HUES48 (cell line): ENCODE measurements at regions not wholly inside any gene's neighbourhood (a gene's known extent, or its start where the extent isn't known, plus 50 kb on each side); places are given as distances from the start of the nearest gene placed in this dataset.
"Not testable (repeated sequence)": the region's sequence is repeated elsewhere in the genome, so short reads cannot be mapped to it uniquely, and the experiment has no call there.

Experiments
- H3K27ac ChIP-seq: one replicate; pipeline ENCODE4 v1.7.0; 2013; ENCODE audit warnings: low read depth, low read length, inconsistent platforms
- H3K27me3 ChIP-seq: 2 replicates; pipeline ENCODE4 v1.6.1; 2013; ENCODE audit warnings: mild to moderate bottlenecking, low read length; ENCODE audit not compliant: control insufficient read depth, insufficient read depth
- H3K36me3 ChIP-seq: 2 replicates; pipeline ENCODE4 v1.6.1; 2013; ENCODE audit warnings: low read length; ENCODE audit not compliant: control insufficient read depth, insufficient read depth
- H3K4me1 ChIP-seq: 2 replicates; pipeline ENCODE4 v1.6.1; 2013; ENCODE audit warnings: mild to moderate bottlenecking, low read length; ENCODE audit not compliant: control insufficient read depth, insufficient read depth
- H3K4me3 ChIP-seq: 2 replicates; pipeline ENCODE4 v1.5.1; 2013; ENCODE audit warnings: mild to moderate bottlenecking, low read depth, low read length
- H3K9ac ChIP-seq: 2 replicates; pipeline ENCODE4 v1.6.1; 2013; ENCODE audit warnings: mild to moderate bottlenecking, low read depth, low read length, moderate library complexity
- H3K9me3 ChIP-seq: 2 replicates; pipeline ENCODE4 v1.6.1; 2013; ENCODE audit warnings: low read length; ENCODE audit not compliant: control insufficient read depth, insufficient read depth

- Histone ChIP-seq H3K27ac (no peak overlapping the region), H3K9ac (no peak overlapping the region), H3K9me3 (no peaks in the 10 kb centered on the region), H3K36me3 (no peaks in the 10 kb centered on the region), H3K4me3 (no peak overlapping the region), H3K4me1 (no peaks in the 10 kb centered on the region), H3K27me3 (no peaks in the 10 kb centered on the region)
These were observed 52.8 kb upstream of the IL1RAPL2 start for GRCh38 chrX:104513162-104513561.

- Histone ChIP-seq H3K27ac (no peak overlapping the region), H3K9ac (no peak overlapping the region), H3K4me1 (no peaks in the 10 kb centered on the region), H3K4me3 (no peak overlapping the region), H3K36me3 (no peaks in the 10 kb centered on the region), H3K27me3 (no peaks in the 10 kb centered on the region; the same call in 1 of the 2 replicates), H3K9me3 (no peaks in the 10 kb centered on the region)
These were observed 55.2 kb upstream of the IL1RAPL2 start for GRCh38 chrX:104510801-104511200.

- no peaks in the 10 kb centered on the region for H3K9me3 ChIP-seq
- H3K36me3 ChIP-seq, result no peaks in the 10 kb centered on the region
- H3K27me3 ChIP-seq, result peaks cover 8% of the 10 kb centered on the region
- H3K27ac ChIP-seq, result no peak overlapping the region
- H3K4me3 ChIP-seq, result no peak overlapping the region
- no peaks in the 10 kb centered on the region for H3K4me1 ChIP-seq
- no peak overlapping the region for H3K9ac ChIP-seq
These were observed 63.5 kb upstream of the IL1RAPL2 start for GRCh38 chrX:104502460-104502859.

- no peak overlapping the region for H3K9ac ChIP-seq
- H3K36me3 ChIP-seq, result no peaks in the 10 kb centered on the region
- peaks cover 9% of the 10 kb centered on the region; the same call in 1 of the 2 replicates for H3K4me1 ChIP-seq
- H3K27me3 ChIP-seq, result no peaks in the 10 kb centered on the region; the same call in 1 of the 2 replicates
- H3K9me3 ChIP-seq, result no peaks in the 10 kb centered on the region
- no peak overlapping the region for H3K27ac ChIP-seq
- no peak overlapping the region for H3K4me3 ChIP-seq
These were observed 77.2 kb upstream of the IL1RAPL2 start for GRCh38 chrX:104488811-104489210.

GRCh38 chrX:104486691-104487090 is 79.3 kb upstream of the IL1RAPL2 start:
- Histone ChIP-seq H3K9ac (no peak overlapping the region), H3K4me1 (peaks cover 9% of the 10 kb centered on the region; the same call in 1 of the 2 replicates), H3K36me3 (no peaks in the 10 kb centered on the region), H3K4me3 (no peak overlapping the region), H3K27ac (no peak overlapping the region), H3K9me3 (no peaks in the 10 kb centered on the region), H3K27me3 (no peaks in the 10 kb centered on the region; the same call in 1 of the 2 replicates)

- H3K9ac ChIP-seq, result no peak overlapping the region
- H3K27me3 ChIP-seq, result 0 out of 2 replicates have a peak, but pooled peaks cover under 1% of the 10 kb centered on the region
- H3K27ac ChIP-seq, result no peak overlapping the region
- H3K9me3 ChIP-seq, result no peaks in the 10 kb centered on the region
- H3K36me3 ChIP-seq, result no peaks in the 10 kb centered on the region
- H3K4me1 ChIP-seq, result peaks cover 9% of the 10 kb centered on the region; the same call in 1 of the 2 replicates
- H3K4me3 ChIP-seq, result no peak overlapping the region
These were observed 83.2 kb upstream of the IL1RAPL2 start for GRCh38 chrX:104482757-104483156.

- Histone ChIP-seq H3K4me1 (no peaks in the 10 kb centered on the region), H3K27ac (no peak overlapping the region), H3K4me3 (no peak overlapping the region), H3K27me3 (no peaks in the 10 kb centered on the region), H3K9me3 (no peaks in the 10 kb centered on the region), H3K36me3 (no peaks in the 10 kb centered on the region), H3K9ac (no peak overlapping the region)
These were observed 96.2 kb upstream of the IL1RAPL2 start for GRCh38 chrX:104469771-104470170.

GRCh38 chrX:104459796-104460195 is 106.2 kb upstream of the IL1RAPL2 start:
- Histone ChIP-seq H3K9me3 (no peaks in the 10 kb centered on the region), H3K27me3 (no peaks in the 10 kb centered on the region), H3K9ac (no peak overlapping the region), H3K4me3 (no peak overlapping the region), H3K36me3 (no peaks in the 10 kb centered on the region), H3K4me1 (no peaks in the 10 kb centered on the region), H3K27ac (no peak overlapping the region)

- H3K4me1 ChIP-seq, H3K9ac ChIP-seq, H3K4me3 ChIP-seq, H3K27me3 ChIP-seq, H3K36me3 ChIP-seq, H3K27ac ChIP-seq, H3K9me3 ChIP-seq: not testable (repeated sequence)
These were observed 108.9 kb upstream of the IL1RAPL2 start for GRCh38 chrX:104457130-104457529.

GRCh38 chrX:104450316-104450715 is 115.7 kb upstream of the IL1RAPL2 start:
- Histone ChIP-seq H3K4me3 (no peak overlapping the region), H3K27me3 (no peaks in the 10 kb centered on the region; the same call in 1 of the 2 replicates), H3K9me3 (no peaks in the 10 kb centered on the region), H3K36me3 (no peaks in the 10 kb centered on the region), H3K9ac (no peak overlapping the region), H3K27ac (no peak overlapping the region), H3K4me1 (no peaks in the 10 kb centered on the region)

- no peak overlapping the region for H3K27ac ChIP-seq
- H3K9me3 ChIP-seq, result no peaks in the 10 kb centered on the region
These were observed 120.4 kb upstream of the IL1RAPL2 start for GRCh38 chrX:104445591-104445990.

GRCh38 chrX:104435249-104435648 is 130.8 kb upstream of the IL1RAPL2 start:
- Histone ChIP-seq H3K4me1 (no peaks in the 10 kb centered on the region), H3K36me3 (no peaks in the 10 kb centered on the region), H3K9me3 (no peaks in the 10 kb centered on the region), H3K27ac (no peak overlapping the region), H3K9ac (no peak overlapping the region), H3K4me3 (no peak overlapping the region), H3K27me3 (peaks cover 10% of the 10 kb centered on the region)

More at GRCh38 chrX:104445591-104445990, 120.4 kb upstream of the IL1RAPL2 start:
- H3K9ac ChIP-seq, result no peak overlapping the region
- H3K4me1 ChIP-seq, result no peaks in the 10 kb centered on the region
- H3K36me3 ChIP-seq, result no peaks in the 10 kb centered on the region
- H3K4me3 ChIP-seq, result no peak overlapping the region
- H3K27me3 ChIP-seq, result peaks cover 4% of the 10 kb centered on the region
